GM13976 (cell line): ENCODE measurements at regions not wholly inside any gene's neighbourhood (a gene's known extent, or its start where the extent isn't known, plus 50 kb on each side); places are given as distances from the start of the nearest gene placed in this dataset.

ENCODE experiments used
- DNase-seq: peaks from one replicate; pipeline ENCODE4 v3.0.0; 2012; ENCODE audit warnings: low spot score
- CTCF ChIP-seq: IDR thresholded peaks from 2 replicates; pipeline ENCODE4 v1.5.1; 2012; ENCODE audit warnings: borderline replicate concordance, mild to moderate bottlenecking; ENCODE audit not compliant: insufficient read depth; ENCODE audit errors: extremely low read depth, missing control alignments, control extremely low read depth
- in situ Hi-C: fragments of 300-500 bp; cut with MboI; formaldehyde crosslinking; loops from one replicate; pipeline ENCODE4 v1.12.0; 2022; ENCODE audit warnings: low sequenced_read_pairs, mixed read lengths, inconsistent platforms; ENCODE audit not compliant: unreplicated experiment

- no peak for DNase-seq
- in situ Hi-C loops, result no loop called here
- no peak for TF ChIP-seq CTCF
Observed at GRCh38 chr12:85661461-85662206, 174.6 kb downstream of the RASSF9 start.

- TF ChIP-seq CTCF, result no peak
- in situ Hi-C loops, result no loop called here
- no peak for DNase-seq
Observed at GRCh38 chr12:85662207-85662602, 174.0 kb downstream of the RASSF9 start.

GRCh38 chr12:85663631-85664030 lies 172.6 kb downstream of the RASSF9 start:
- no peak for TF ChIP-seq CTCF
- no peak for DNase-seq
- in situ Hi-C loops, result no loop called here

GRCh38 chr12:85664429-85664828 lies 171.8 kb downstream of the RASSF9 start:
- TF ChIP-seq CTCF, result no peak
- no peak for DNase-seq
- in situ Hi-C loops, result no loop called here

GRCh38 chr12:85669911-85670310 lies 166.3 kb downstream of the RASSF9 start:
- no peak for DNase-seq
- in situ Hi-C loops, result no loop called here
- no peak for TF ChIP-seq CTCF

GRCh38 chr12:85672436-85672835 lies 163.8 kb downstream of the RASSF9 start:
- no peak for TF ChIP-seq CTCF
- in situ Hi-C loops, result no loop called here
- no peak for DNase-seq
